Endothelial cell of umbilical vein (primary cell): ENCODE measurements at regions not wholly inside any gene's neighbourhood (a gene's known extent, or its start where the extent isn't known, plus 50 kb on each side); places are given as distances from the start of the nearest gene placed in this dataset.

Source experiments
- BruUV-seq: library from RNA; stranded (reverse); fragments of 400-500 nt; replicated peaks from 2 replicates; lab custom pipeline; 2021; lab: Mats Ljungman, UMichigan
- CTCF ChIA-PET: fragments of 300-600, 350-600 bp; sonication (Branson Sonifier 250); formaldehyde crosslinking; loops from one replicate; lab custom pipeline; 2021; ENCODE audit warnings: antibody characterized with exemption, inconsistent platforms; lab: Charles Lee
- POLR2A ChIA-PET: fragments of 300-600, 350-600 bp; sonication (Branson Sonifier 250); formaldehyde crosslinking; loops from one replicate; lab custom pipeline; 2021; ENCODE audit warnings: antibody characterized with exemption, inconsistent platforms; lab: Charles Lee
- DNase-seq: peaks from one replicate; pipeline ENCODE4 v3.0.0-alpha.2; 2011; ENCODE audit warnings: low read depth, low spot score
- FAIRE-seq: peaks from 2 replicates; lab custom pipeline; 2011; peaks lifted over from hg19 to GRCh38; lab: Jason Lieb, UNC
- H2AFZ ChIP-seq: 2 replicates; pipeline ENCODE4 v1.6.0; 2012; ENCODE audit warnings: low read depth, low read length, control low read depth, inconsistent platforms
- H3K27ac ChIP-seq: 2 replicates; pipeline ENCODE4 v1.5.1; 2011; ENCODE audit warnings: low read depth, mild to moderate bottlenecking, control low read depth, low read length, moderate library complexity; ENCODE audit not compliant: insufficient read depth
- H3K27me3 ChIP-seq, 2 experiments: 2 replicates each; pipeline versions ENCODE4 v1.6.0 to v1.6.1; 2011; ENCODE audit warnings: low read length in 2 of 2, mixed read lengths in 1 of 2; ENCODE audit not compliant: control insufficient read depth in 2 of 2, insufficient read depth in 2 of 2
- H3K36me3 ChIP-seq, 2 experiments: 2 replicates in 1 of 2; 3 replicates in 1 of 2; pipeline ENCODE4 v1.5.1; 2011; ENCODE audit warnings: low read length in 2 of 2, mild to moderate bottlenecking in 1 of 2, moderate library complexity in 1 of 2; ENCODE audit not compliant: control insufficient read depth in 2 of 2, insufficient read depth in 2 of 2; ENCODE audit errors: extremely low read depth in 1 of 2
- H3K4me1 ChIP-seq: 3 replicates; pipeline ENCODE4 v1.5.1; 2011; ENCODE audit warnings: mild to moderate bottlenecking, low read length; ENCODE audit not compliant: control insufficient read depth, insufficient read depth; ENCODE audit errors: extremely low read depth
- H3K4me2 ChIP-seq: 2 replicates; pipeline ENCODE4 v1.6.1; 2011; ENCODE audit warnings: low read length, control low read depth, mixed read lengths; ENCODE audit not compliant: insufficient read depth
- H3K4me3 ChIP-seq, 3 experiments: fragments of 200-600 bp in 1 of 3; sonication (generic), shearing (Covaris generic) in 1 of 3; replicated peaks in 1 of 3; 2 replicates each; pipeline ENCODE4 v1.5.1; 2011 to 2016; ENCODE audit warnings: control low read depth in 3 of 3, low read length in 3 of 3, mild to moderate bottlenecking in 2 of 3, inconsistent platforms in 1 of 3, low read depth in 1 of 3, moderate library complexity in 1 of 3; ENCODE audit not compliant: insufficient read depth in 1 of 3
- H3K79me2 ChIP-seq: 2 replicates; pipeline ENCODE4 v1.6.0; 2012; ENCODE audit warnings: low read length, inconsistent platforms; ENCODE audit not compliant: control insufficient read depth, insufficient read depth
- H3K9ac ChIP-seq: replicated peaks from 2 replicates; pipeline ENCODE3; 2011; ENCODE audit warnings: low read length, control low read depth; ENCODE audit not compliant: insufficient read depth; ENCODE audit errors: extremely low read depth
- H3K9me1 ChIP-seq: replicated peaks from 3 replicates; pipeline ENCODE4 v1.6.0; 2011; ENCODE audit warnings: mild to moderate bottlenecking, low read length; ENCODE audit not compliant: control insufficient read depth, insufficient read depth; ENCODE audit errors: extremely low read depth
- H3K9me3 ChIP-seq: replicated peaks from 2 replicates; pipeline ENCODE4 v1.5.1; 2012; ENCODE audit warnings: low read length, inconsistent platforms; ENCODE audit not compliant: control insufficient read depth, insufficient read depth
- H4K20me1 ChIP-seq: replicated peaks from 2 replicates; pipeline ENCODE3; 2011; ENCODE audit warnings: mild to moderate bottlenecking, low read length; ENCODE audit not compliant: control insufficient read depth, insufficient read depth; ENCODE audit errors: extremely low read depth
- CTCF ChIP-seq, 2 donors: IDR thresholded peaks; 1 replicate in 1 of 2; 2 replicates in 1 of 2; pipeline ENCODE4 v1.5.1; 2011; ENCODE audit warnings: low read length in 2 of 2, mild to moderate bottlenecking in 2 of 2, moderate library complexity in 2 of 2, control low read depth in 1 of 2, inconsistent platforms in 1 of 2, low read depth in 1 of 2; ENCODE audit not compliant: insufficient read depth in 1 of 2; ENCODE audit errors: extremely low read depth in 1 of 2
- EZH2 ChIP-seq: IDR thresholded peaks from 2 replicates; pipeline ENCODE4 v1.6.1; 2012; ENCODE audit warnings: borderline replicate concordance, low read depth, mild to moderate bottlenecking, moderate library complexity, low read length, inconsistent platforms; ENCODE audit not compliant: severe bottlenecking
- FOS ChIP-seq: IDR thresholded peaks from 2 replicates; pipeline ENCODE4 v1.6.1; 2011; ENCODE audit warnings: mild to moderate bottlenecking, low read length, moderate library complexity, borderline replicate concordance; ENCODE audit not compliant: insufficient read depth
- GATA2 ChIP-seq: IDR thresholded peaks from 2 replicates; pipeline ENCODE4 v1.7.0; 2011; ENCODE audit warnings: low read depth, mild to moderate bottlenecking, moderate library complexity, mixed read lengths, low read length; ENCODE audit not compliant: insufficient read length, insufficient read depth
- JUN ChIP-seq: IDR thresholded peaks from 2 replicates; pipeline ENCODE4 v1.6.1; 2011; ENCODE audit warnings: borderline replicate concordance, low read depth; ENCODE audit not compliant: insufficient read length, insufficient read depth
- MAX ChIP-seq: IDR thresholded peaks from 2 replicates; pipeline ENCODE4 v1.6.1; 2011; ENCODE audit not compliant: insufficient read depth, insufficient read length
- MYC ChIP-seq: IDR thresholded peaks from one replicate; pipeline ENCODE4 v1.6.1; 2011; ENCODE audit warnings: mild to moderate bottlenecking, low read depth, low read length
- POLR2A ChIP-seq: IDR thresholded peaks from 2 replicates; pipeline ENCODE4 v1.6.1; 2012; ENCODE audit warnings: low read depth, mild to moderate bottlenecking, control low read depth, low read length
- POLR2AphosphoS5 ChIP-seq: IDR thresholded peaks from 2 replicates; pipeline ENCODE4 v1.6.1; 2012; ENCODE audit warnings: low read depth, mild to moderate bottlenecking, control low read depth, low read length, moderate library complexity; ENCODE audit not compliant: insufficient read depth
- dilution Hi-C: fragments of 300-500 bp; cut with MboI; formaldehyde crosslinking; loops from one replicate; pipeline ENCODE4 v1.15.0; 2019; ENCODE audit warnings: low sequenced_read_pairs; ENCODE audit not compliant: extremely low pct_ligation_motif_present
- intact Hi-C: fragments of 100-400 bp; cut with micrococcal nuclease; formaldehyde crosslinking; loops from one replicate; pipeline ENCODE4 v1.10.0; 2022

GRCh38 chr3:166080096-166080495, 242.9 kb upstream of the BCHE start:
- Histone ChIP-seq H3K4me1 (no peaks in the 10 kb centered on the region), H3K4me3 (no peak overlapping the region), H3K4me2 (no peak overlapping the region), H3K9ac (no peak overlapping the region), H4K20me1 (no peaks in the 10 kb centered on the region), H2AFZ (no peak overlapping the region), H3K79me2 (no peaks in the 10 kb centered on the region), H3K36me3 (no peaks in the 10 kb centered on the region), H3K9me1 (no peaks in the 10 kb centered on the region), H3K27me3 (no peaks in the 10 kb centered on the region), H3K27ac (no peak overlapping the region), H3K9me3 (no peaks in the 10 kb centered on the region)
- DNase-seq (no peak), FAIRE-seq (no peak)
- dilution Hi-C loops: no loop called here
- intact Hi-C loops: no loop called here
- no TSS peak for BruUV-seq
- POLR2A ChIA-PET: no interaction called here
- TF ChIP-seq CTCF (IDR thresholded peaks at IDR 0.05; ENCODE audit: extremely low read depth in 1 of 2, insufficient read depth in 1 of 2, low read depth in 1 of 2, low read length in 2 of 2): no peak
- CTCF ChIA-PET: no interaction called here

DNA sequence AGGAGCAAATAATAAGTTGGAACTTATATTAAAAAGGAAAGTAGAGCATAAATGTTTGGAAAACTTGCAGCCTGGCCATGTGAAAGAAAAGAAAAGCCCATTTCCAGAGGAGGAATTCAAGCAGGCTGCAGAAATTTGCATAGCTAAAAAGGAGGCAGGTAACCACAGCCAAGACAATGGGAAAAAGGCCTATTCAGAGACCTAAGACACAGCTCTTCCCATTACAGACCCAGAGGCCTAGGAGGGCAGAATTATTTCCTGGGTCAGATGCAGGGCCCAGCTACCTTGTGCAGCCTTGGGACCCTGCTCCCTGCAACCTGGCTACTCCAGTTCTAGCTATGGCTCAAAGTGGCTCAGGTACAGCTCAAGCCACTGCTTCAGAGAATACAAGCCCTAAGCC, 234.6 kb upstream of the BCHE start:
- Histone ChIP-seq H3K27ac (no peak overlapping the region), H3K27me3 (no peaks in the 10 kb centered on the region), H3K9me1 (no peaks in the 10 kb centered on the region), H3K4me1 (no peaks in the 10 kb centered on the region), H3K4me3 (no peak overlapping the region), H3K9me3 (peaks cover 2% of the 10 kb centered on the region), H3K9ac (no peak overlapping the region), H3K79me2 (no peaks in the 10 kb centered on the region), H3K4me2 (no peak overlapping the region), H4K20me1 (no peaks in the 10 kb centered on the region), H3K36me3 (no peaks in the 10 kb centered on the region), H2AFZ (no peak overlapping the region)
- BruUV-seq: no TSS peak
- no peak for FAIRE-seq
- dilution Hi-C loops: no loop called here
- no peak for DNase-seq
- intact Hi-C loops: no loop called here
- ChIA-PET CTCF (no interaction called here), POLR2A (no interaction called here)
- no peak for TF ChIP-seq MAX
- no peak for TF ChIP-seq MYC
- no peak for TF ChIP-seq GATA2
- no peak for TF ChIP-seq EZH2
- no peak for TF ChIP-seq JUN
- TF ChIP-seq FOS: no peak
- no peak for TF ChIP-seq CTCF (IDR thresholded peaks at IDR 0.05; ENCODE audit: extremely low read depth in 1 of 2, insufficient read depth in 1 of 2, low read depth in 1 of 2, low read length in 2 of 2)
- TF ChIP-seq POLR2A: no peak
- TF ChIP-seq POLR2AphosphoS5: no peak
